GM12878 (cell line): ENCODE measurements at regions not wholly inside any gene's neighbourhood (a gene's known extent, or its start where the extent isn't known, plus 50 kb on each side); places are given as distances from the start of the nearest gene placed in this dataset.
A peak's percentile ranks its signal among the peaks of the same experiment; 100 is the strongest.
"Not testable (repeated sequence)": the region's sequence is repeated elsewhere in the genome, so short reads cannot be mapped to it uniquely, and the experiment has no call there.

ENCODE experiments used
- ATAC-seq: fragments of 200-7000 bp; cut with Tn5 transposase; 3 replicates; pipeline ENCODE4 v1.9.1; 2020; ENCODE audit warnings: mild to moderate bottlenecking, moderate library complexity
- BruUV-seq: library from RNA; stranded (reverse); fragments of 400-500 nt; replicated peaks from 2 replicates; lab custom pipeline; 2021; lab: Mats Ljungman, UMichigan
- CTCF ChIA-PET: fragments of 300-600 bp; sonication (Branson Sonifier 250); formaldehyde crosslinking; extraction: SDS; loops from one replicate; lab custom pipeline; 2021; ENCODE audit warnings: inconsistent platforms; lab: Yijun Ruan, JAX
- POLR2A ChIA-PET: fragments of 350-600 bp; formaldehyde crosslinking; extraction: SDS; loops from one replicate; lab custom pipeline; 2021; ENCODE audit warnings: inconsistent platforms; lab: Charles Lee
- RAD21 ChIA-PET: fragments of 300-600 bp; sonication (Branson Sonifier 250); formaldehyde crosslinking; loops from one replicate; lab custom pipeline; 2023; ENCODE audit warnings: antibody characterized with exemption; ENCODE audit not compliant: unreplicated experiment; lab: Charles Lee
- SMC1A ChIA-PET: fragments of 300-600 bp; sonication (Branson Sonifier 250); formaldehyde crosslinking; loops from one replicate; lab custom pipeline; 2023; ENCODE audit not compliant: unreplicated experiment, uncharacterized antibody; lab: Charles Lee
- DNase-seq: peaks from one replicate; pipeline ENCODE4 v3.0.0-alpha.2; 2011; ENCODE audit warnings: low read depth, low spot score
- FAIRE-seq: peaks from 3 replicates; lab custom pipeline; 2011; peaks lifted over from hg19 to GRCh38; lab: Jason Lieb, UNC
- H2AFZ ChIP-seq: 2 replicates; pipeline ENCODE4 v1.6.0; 2011; ENCODE audit warnings: low read depth, low read length, control low read depth; ENCODE audit not compliant: control insufficient read depth
- H3K27ac ChIP-seq: 2 replicates; pipeline ENCODE4 v1.5.1; 2011; ENCODE audit warnings: control low read depth; ENCODE audit not compliant: control insufficient read depth, insufficient read depth
- H3K27me3 ChIP-seq, 2 experiments: replicated peaks in 1 of 2; 2 replicates each; pipeline versions ENCODE4 v1.6.0 to v1.6.1; 2011; ENCODE audit warnings: low read length in 1 of 2; ENCODE audit not compliant: control insufficient read depth in 2 of 2, insufficient read depth in 2 of 2
- H3K36me3 ChIP-seq, 2 experiments: 2 replicates each; pipeline ENCODE4 v1.5.1; 2011; ENCODE audit warnings: low read length in 1 of 2; ENCODE audit not compliant: control insufficient read depth in 2 of 2, insufficient read depth in 2 of 2
- H3K4me1 ChIP-seq: 2 replicates; pipeline ENCODE4 v1.6.1; 2011; ENCODE audit warnings: mild to moderate bottlenecking, low read length, moderate library complexity, mixed read lengths; ENCODE audit not compliant: control insufficient read depth, insufficient read depth
- H3K4me2 ChIP-seq: 2 replicates; pipeline ENCODE4 v1.6.0; 2011; ENCODE audit warnings: control low read depth; ENCODE audit not compliant: control insufficient read depth, insufficient read depth
- H3K4me3 ChIP-seq: fragments of 200-600 bp; sonication (generic); 2 replicates; pipeline ENCODE4 v1.5.1; 2016
- H3K79me2 ChIP-seq: 2 replicates; pipeline ENCODE4 v1.6.0; 2011; ENCODE audit warnings: low read length; ENCODE audit not compliant: control insufficient read depth, insufficient read depth
- H3K9ac ChIP-seq: 2 replicates; pipeline ENCODE4 v1.8.0; 2011; ENCODE audit warnings: low read length, control low read depth, mixed read lengths; ENCODE audit not compliant: control insufficient read depth, insufficient read depth
- H3K9me3 ChIP-seq: replicated peaks from 3 replicates; pipeline ENCODE4 v1.5.1; 2011; ENCODE audit warnings: mild to moderate bottlenecking, low read length; ENCODE audit not compliant: control insufficient read depth, insufficient read depth
- H4K20me1 ChIP-seq: 2 replicates; pipeline ENCODE4 v1.6.0; 2011; ENCODE audit not compliant: control insufficient read depth, insufficient read depth
- BACH1 ChIP-seq: fragments of 450-650 bp; IDR thresholded peaks from 2 replicates; pipeline ENCODE4 v1.6.1; 2017; ENCODE audit warnings: mild to moderate bottlenecking, borderline replicate concordance
- WGBS: methylation state at CpG from one replicate; pipeline ENCODE4 v1.1.6; 2016; ENCODE audit warnings: low lambda C conversion rate; ENCODE audit not compliant: insufficient replicate concordance, insufficient coverage; ENCODE audit errors: missing lambda C conversion rate; 5-methylcytosine and 5-hydroxymethylcytosine counted together
- in situ Hi-C: fragments of 300-500 bp; cut with MboI; formaldehyde crosslinking; loops from 9 replicates; pipeline ENCODE4 v1.14.3; 2018; ENCODE audit warnings: mixed read lengths
- intact Hi-C: fragments of 100-400 bp; cut with micrococcal nuclease; formaldehyde crosslinking; loops from one replicate; pipeline ENCODE4 v1.14.2; 2022; ENCODE audit not compliant: unreplicated experiment

DNA sequence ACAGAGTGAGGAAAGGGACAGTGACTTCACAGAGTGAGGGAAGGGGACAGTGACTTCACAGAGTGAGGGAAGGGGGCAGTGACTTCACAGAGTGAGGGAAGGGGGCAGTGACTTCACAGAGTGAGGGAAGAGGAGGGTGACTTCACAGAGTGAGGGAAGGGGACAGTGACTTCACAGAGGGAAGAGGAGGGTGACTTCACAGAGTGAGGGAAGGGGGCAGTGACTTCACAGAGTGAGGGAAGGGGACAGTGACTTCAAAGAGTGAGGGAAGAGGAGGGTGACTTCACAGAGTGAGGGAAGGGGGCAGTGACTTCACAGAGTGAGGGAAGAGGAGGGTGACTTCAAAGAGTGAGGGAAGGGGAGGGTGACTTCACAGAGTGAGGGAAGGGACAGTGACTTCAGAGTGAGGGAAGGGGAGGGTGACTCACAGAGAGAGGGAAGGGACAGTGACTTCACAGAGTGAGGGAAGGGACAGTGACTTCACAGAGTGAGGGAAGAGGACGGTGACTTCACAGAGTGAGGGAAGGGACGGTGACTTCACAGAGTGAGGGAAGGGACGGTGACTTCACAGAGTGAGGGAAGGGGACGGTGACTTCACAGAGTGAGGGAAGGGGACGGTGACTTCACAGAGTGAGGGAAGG is 142.0 kb upstream of the PITRM1 start:
- H3K4me1 ChIP-seq, POLR2A ChIA-PET, H3K4me3 ChIP-seq, DNase-seq, H3K9ac ChIP-seq, SMC1A ChIA-PET, FAIRE-seq, H2AFZ ChIP-seq, BruUV-seq, H3K9me3 ChIP-seq, CTCF ChIA-PET, H3K27me3 ChIP-seq, H3K36me3 ChIP-seq, ATAC-seq, H3K79me2 ChIP-seq, intact Hi-C loops, RAD21 ChIA-PET, H3K4me2 ChIP-seq, in situ Hi-C loops, H3K27ac ChIP-seq, H4K20me1 ChIP-seq: not testable (repeated sequence)
- no CpG with 5 or more reads among the region's 5 CpGs for WGBS

DNA sequence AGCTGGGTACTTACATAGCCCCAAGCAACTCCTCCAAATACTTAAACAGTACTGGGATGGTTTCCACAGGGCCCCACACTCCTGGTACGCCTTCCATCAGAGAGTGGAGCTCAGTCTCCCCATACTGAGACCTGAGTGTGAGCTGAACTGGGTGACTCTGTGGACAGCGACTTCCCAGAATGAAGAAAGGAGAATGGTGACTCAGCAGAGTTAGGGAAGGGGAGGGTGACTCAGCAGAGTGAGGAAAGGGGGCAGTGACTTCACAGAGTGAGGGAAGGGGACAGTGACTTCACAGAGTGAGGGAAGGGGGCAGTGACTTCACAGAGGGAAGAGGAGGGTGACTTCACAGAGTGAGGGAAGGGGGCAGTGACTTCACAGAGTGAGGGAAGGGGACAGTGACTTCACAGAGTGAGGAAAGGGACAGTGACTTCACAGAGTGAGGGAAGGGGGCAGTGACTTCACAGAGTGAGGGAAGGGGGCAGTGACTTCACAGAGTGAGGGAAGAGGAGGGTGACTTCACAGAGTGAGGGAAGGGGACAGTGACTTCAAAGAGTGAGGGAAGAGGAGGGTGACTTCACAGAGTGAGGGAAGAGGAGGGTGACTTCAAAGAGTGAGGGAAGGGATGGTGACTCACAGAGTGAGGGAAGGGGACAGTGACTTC is 141.3 kb upstream of the PITRM1 start:
- in situ Hi-C loops, POLR2A ChIA-PET, RAD21 ChIA-PET, H3K9ac ChIP-seq: not testable (repeated sequence)
- 0 out of 2 replicates have a peak, but pooled peaks have one; percentile 20 for TF ChIP-seq BACH1
- TF ChIP-seq, all 136 proteins: peak for 1; not testable (repeated sequence) for 135
- H3K4me1 ChIP-seq, CTCF ChIA-PET, FAIRE-seq, H4K20me1 ChIP-seq, DNase-seq, H3K4me2 ChIP-seq, H3K4me3 ChIP-seq, ATAC-seq, H3K9me3 ChIP-seq, H3K36me3 ChIP-seq, intact Hi-C loops, H3K79me2 ChIP-seq, H3K27me3 ChIP-seq, BruUV-seq, H2AFZ ChIP-seq, H3K27ac ChIP-seq: not testable (repeated sequence)
- SMC1A ChIA-PET: interaction anchor here (0.6 kb wide), 1 partner anchor 1194 kb away, joined by 3 read pairs; no protein-coding TSS in a partner anchor
- whole genome bisulfite sequencing: 3% methylated on average over 2 of the region's 2 CpGs
